ENCODE measurements at regions not wholly inside any gene's neighbourhood (a gene's known extent, or its start where the extent isn't known, plus 50 kb on each side); places are given as distances from the start of the nearest gene placed in this dataset. TPM values are rescaled to one million over a fixed set of nuclear protein-coding genes. Genes with fewer than 3 reads are reported as not detected.

- TF ChIP-seq NKRF (conservative IDR thresholded peaks at IDR 0.05) (no peak), SMAD5 (IDR thresholded peaks at IDR 0.05; ENCODE audit: low read depth) (no peak), HDAC2 (IDR thresholded peaks at IDR 0.05) (no peak), TBL1XR1 (IDR thresholded peaks at IDR 0.05; ENCODE audit: low read depth, low read length) (no peak), BCLAF1 (IDR thresholded peaks at IDR 0.05) (no peak)
These were observed 50.1 kb upstream of the CD180 start (continued) for GRCh38 chr5:67246546-67247268.

Small RNA genes in the stretch of these regions (small RNA-seq; reads per million reads assigned to genes)
- gene AC024581.2 (not detected), gene RNU6-1232P (not detected)
